ENCODE measurements at regions not wholly inside any gene's neighbourhood (a gene's known extent, or its start where the extent isn't known, plus 50 kb on each side); places are given as distances from the start of the nearest gene placed in this dataset.

- H3K27me3 ChIP-seq = no peaks in the 10 kb centered on the region
- H3K4me1 ChIP-seq = no peaks in the 10 kb centered on the region
- no peak for DNase-seq (ENCODE audit: extremely low spot score in 2 of 2)
- TF ChIP-seq CTCF (IDR thresholded peaks at IDR 0.05) = no peak
- H3K4me3 ChIP-seq = no peak overlapping the region
- H3K27ac ChIP-seq = no peak overlapping the region
- intact Hi-C loops (cut with DNase I) = no loop called here
- no peaks in the 10 kb centered on the region for H3K9me3 ChIP-seq
- no peaks in the 10 kb centered on the region for H3K36me3 ChIP-seq
Measured at GRCh38 chr15:35654332-35654731, 108.4 kb upstream of the DPH6 start.

DNA sequence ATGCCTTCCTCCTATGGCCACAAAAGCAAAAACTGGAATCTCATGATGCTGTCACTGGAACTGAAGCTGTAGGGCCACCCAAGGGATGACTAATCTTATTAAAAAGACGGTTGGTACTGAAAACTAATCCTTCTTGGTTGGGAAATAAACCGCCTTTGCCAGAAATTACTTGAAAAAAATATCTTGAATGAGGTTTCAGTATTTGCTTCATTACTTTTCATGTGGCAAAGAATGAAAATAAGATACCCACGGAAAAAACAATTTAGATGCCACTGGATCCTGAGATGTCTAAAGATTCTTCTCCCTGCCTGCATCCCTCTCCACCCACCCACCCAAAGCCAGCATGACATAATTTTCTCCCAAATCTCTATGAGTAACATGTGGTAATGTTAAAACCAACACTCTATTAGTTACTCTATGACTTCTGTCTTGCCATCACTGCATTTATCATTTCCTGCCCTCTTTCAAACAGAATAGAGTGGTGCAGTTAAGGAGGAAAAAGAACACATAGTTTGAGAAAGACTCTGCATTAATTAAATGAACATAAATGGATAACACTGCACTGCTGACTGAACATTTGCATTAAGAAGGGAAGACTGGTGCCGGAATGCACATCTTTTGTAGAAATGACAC, 111.8 kb upstream of the DPH6 start:
- H3K4me1 ChIP-seq = no peaks in the 10 kb centered on the region
- no peak for DNase-seq (ENCODE audit: extremely low spot score in 2 of 2)
- no peaks in the 10 kb centered on the region for H3K27me3 ChIP-seq
- intact Hi-C loops (cut with DNase I) = no loop called here
- no peaks in the 10 kb centered on the region for H3K36me3 ChIP-seq
- no peak overlapping the region for H3K27ac ChIP-seq
- H3K4me3 ChIP-seq = no peak overlapping the region
- no peaks in the 10 kb centered on the region for H3K9me3 ChIP-seq
- TF ChIP-seq POLR2AphosphoS5 (IDR thresholded peaks at IDR 0.05; ENCODE audit: insufficient read depth in 1 of 2, low read depth in 1 of 2) = no peak
- TF ChIP-seq POLR2A (IDR thresholded peaks at IDR 0.05) = no peak
- no peak for TF ChIP-seq CTCF (IDR thresholded peaks at IDR 0.05)

DNA sequence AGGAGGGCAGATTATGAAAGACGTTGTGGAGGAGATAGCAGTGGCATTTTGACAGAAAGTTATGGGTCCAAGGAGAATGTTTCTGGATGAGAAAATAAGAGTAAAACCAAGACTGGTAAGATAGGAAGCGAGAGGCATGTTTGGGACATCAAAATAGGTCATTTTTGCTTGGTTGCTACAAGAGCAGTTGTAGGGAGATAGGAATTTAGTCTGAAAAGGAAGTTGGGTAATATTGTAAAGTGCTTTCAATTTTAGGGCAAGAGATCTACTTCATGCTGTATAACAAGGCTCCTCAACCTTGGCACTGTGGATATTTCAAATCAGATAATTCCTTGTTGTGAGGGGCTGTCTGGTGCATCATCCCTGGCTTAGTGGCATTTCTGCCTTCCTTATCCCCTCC, 118.0 kb upstream of the DPH6 start:
- no peak overlapping the region for H3K27ac ChIP-seq

DNA sequence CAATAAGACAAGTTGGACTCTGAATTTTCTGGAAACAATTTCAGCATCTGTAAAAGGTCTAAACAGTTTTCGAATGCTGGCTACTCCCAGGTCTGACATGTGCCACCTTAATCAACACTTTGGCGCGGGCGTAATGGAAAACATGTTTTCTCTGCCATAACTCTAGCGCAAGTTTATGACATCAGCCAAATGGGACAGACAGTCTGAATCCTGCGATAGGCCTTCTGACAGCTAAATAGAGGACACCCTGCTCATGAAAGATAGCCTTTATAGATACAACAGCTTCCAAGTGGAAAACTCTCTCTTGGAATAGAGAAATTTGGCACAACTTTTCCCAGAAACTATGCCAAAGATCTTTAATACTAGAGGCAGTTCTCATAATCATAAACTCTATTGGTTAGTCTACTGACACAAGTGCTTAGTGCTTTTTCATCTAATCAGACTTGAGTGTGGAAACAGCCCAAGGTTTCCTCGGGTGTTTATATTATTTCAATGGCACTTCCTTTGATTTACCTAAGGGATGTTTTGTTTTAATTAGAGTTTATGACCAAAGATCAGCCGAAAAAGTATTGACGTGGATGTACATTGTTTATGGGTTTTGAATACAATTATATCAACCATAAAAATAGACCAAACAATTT, 120.1 kb upstream of the DPH6 start:
- Histone ChIP-seq H3K9me3 (no peaks in the 10 kb centered on the region), H3K4me3 (no peak overlapping the region), H3K27me3 (no peaks in the 10 kb centered on the region), H3K4me1 (peaks cover 16% of the 10 kb centered on the region), H3K27ac (no peak overlapping the region), H3K36me3 (no peaks in the 10 kb centered on the region)
- TF ChIP-seq CTCF (IDR thresholded peaks at IDR 0.05) (no peak), POLR2AphosphoS5 (IDR thresholded peaks at IDR 0.05; ENCODE audit: insufficient read depth in 1 of 2, low read depth in 1 of 2) (peak in 1 of 2 donors; percentile 7)
- intact Hi-C loops (cut with DNase I) = no loop called here
- DNase-seq (ENCODE audit: extremely low spot score in 2 of 2) = no peak

More for the DNA sequence above, 118.0 kb upstream of the DPH6 start:
- Histone ChIP-seq H3K9me3 (no peaks in the 10 kb centered on the region), H3K27me3 (no peaks in the 10 kb centered on the region), H3K4me3 (no peak overlapping the region), H3K4me1 (peaks cover 16% of the 10 kb centered on the region), H3K36me3 (no peaks in the 10 kb centered on the region)
- DNase-seq (ENCODE audit: extremely low spot score in 2 of 2) = no peak
- intact Hi-C loops (cut with DNase I) = no loop called here
- TF ChIP-seq POLR2AphosphoS5 (IDR thresholded peaks at IDR 0.05; ENCODE audit: insufficient read depth in 1 of 2, low read depth in 1 of 2) (no peak), POLR2A (IDR thresholded peaks at IDR 0.05) (no peak), CTCF (IDR thresholded peaks at IDR 0.05) (no peak)

DNA sequence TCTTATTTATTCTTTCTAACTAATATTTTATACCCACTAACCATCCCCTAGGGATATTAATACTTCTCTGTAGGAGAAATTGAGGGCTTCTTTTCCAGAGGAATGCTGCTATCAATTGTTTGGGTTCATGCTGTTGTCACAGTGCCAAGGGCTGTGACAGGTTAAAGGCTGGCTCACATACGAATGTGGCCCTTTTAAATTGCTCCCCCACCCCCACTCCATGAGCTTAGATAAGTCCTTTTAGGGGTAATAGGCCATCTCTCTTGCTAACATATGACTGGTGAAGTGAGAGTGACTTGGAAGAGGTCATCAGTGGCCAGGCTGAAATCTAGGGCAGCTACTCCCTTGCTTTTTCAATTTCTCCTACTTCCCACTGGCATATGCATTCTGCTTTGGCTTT, 121.9 kb upstream of the DPH6 start:
- no peak for DNase-seq (ENCODE audit: extremely low spot score in 2 of 2)
- no peak overlapping the region for H3K27ac ChIP-seq

More for the DNA sequence above, 121.9 kb upstream of the DPH6 start:
- no peaks in the 10 kb centered on the region for H3K27me3 ChIP-seq
- H3K4me1 ChIP-seq = peaks cover 16% of the 10 kb centered on the region
- H3K4me3 ChIP-seq = no peak overlapping the region
- H3K36me3 ChIP-seq = no peaks in the 10 kb centered on the region
- H3K9me3 ChIP-seq = no peaks in the 10 kb centered on the region
- intact Hi-C loops (cut with DNase I) = no loop called here
- no peak for TF ChIP-seq POLR2A (IDR thresholded peaks at IDR 0.05)
- no peak for TF ChIP-seq POLR2AphosphoS5 (IDR thresholded peaks at IDR 0.05; ENCODE audit: insufficient read depth in 1 of 2, low read depth in 1 of 2)
- TF ChIP-seq CTCF (IDR thresholded peaks at IDR 0.05) = no peak

Data from vagina (tissue), 2 donors.